GM19043 (cell line): ENCODE measurements at regions not wholly inside any gene's neighbourhood (a gene's known extent, or its start where the extent isn't known, plus 50 kb on each side); places are given as distances from the start of the nearest gene placed in this dataset.
"Not testable (repeated sequence)": the region's sequence is repeated elsewhere in the genome, so short reads cannot be mapped to it uniquely, and the experiment has no call there.

Source experiments
- ATAC-seq: cut with Tn5 transposase; IDR thresholded peaks from one replicate; pipeline ENCODE4 v1.9.1; 2021; ENCODE audit warnings: low read depth; ENCODE audit not compliant: unreplicated experiment

DNA sequence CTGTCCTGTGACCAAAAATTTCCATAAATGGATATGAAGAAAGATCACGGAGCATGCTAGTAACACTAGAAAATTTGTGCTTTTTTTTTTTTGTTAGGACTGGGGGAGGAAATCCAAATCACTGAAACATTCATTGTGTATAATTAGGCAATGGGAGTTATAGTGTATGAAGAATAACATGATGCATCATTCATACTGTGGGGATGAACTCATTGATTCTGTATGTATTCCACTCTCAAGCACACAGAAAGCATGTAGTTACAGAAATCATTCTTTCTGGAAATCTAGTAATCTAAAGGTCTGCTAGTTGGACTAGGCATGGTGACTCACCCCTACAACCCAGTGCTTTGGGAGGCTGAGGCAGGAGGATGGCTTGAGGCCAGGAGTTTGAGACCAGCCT is 749.7 kb downstream of the DIAPH3 start:
- ATAC-seq = no peak

DNA sequence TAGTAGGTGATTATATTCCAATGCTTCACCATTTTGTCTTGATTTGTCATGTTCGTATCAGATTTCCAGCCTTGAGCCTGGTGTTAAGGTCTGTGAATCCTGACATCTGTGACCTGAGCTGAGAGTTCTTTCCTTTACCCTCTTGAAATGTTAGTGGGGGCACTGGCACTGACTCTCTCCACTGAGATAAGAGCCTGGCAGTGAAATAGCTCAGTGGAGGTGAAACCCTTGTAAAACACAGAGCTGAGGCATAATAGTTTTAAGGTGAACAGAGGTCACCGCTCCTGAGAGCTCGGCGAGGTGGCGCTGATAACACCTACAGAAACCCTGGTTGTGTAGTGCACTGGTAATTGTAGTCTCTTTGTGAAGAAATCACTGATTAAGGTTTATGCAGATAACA is 748.2 kb downstream of the DIAPH3 start:
- no peak for ATAC-seq

DNA sequence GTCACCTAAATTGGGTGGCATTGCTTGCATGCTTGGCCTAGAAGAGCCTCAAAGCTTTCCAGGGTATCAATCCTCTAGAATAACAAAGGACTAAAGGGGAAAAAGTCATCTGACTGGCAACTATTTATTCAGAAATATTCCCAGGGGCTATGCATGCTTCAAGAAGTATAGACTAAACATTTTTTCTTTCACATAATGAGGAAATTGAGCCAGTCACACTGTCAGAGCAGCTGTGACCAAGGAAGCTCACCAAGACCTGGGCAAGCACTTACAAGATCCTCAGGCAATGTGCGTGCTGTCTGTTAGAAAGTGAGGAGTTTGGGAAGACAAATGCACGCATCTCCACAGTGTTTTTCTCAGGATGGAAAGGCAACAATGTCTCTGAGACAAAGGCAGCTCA is 747.2 kb downstream of the DIAPH3 start:
- ATAC-seq = no peak

- no peak for ATAC-seq
Measured at GRCh38 chr13:59422646-59423045, 741.1 kb downstream of the DIAPH3 start.

GRCh38 chr13:59423708-59424340 is 739.9 kb downstream of the DIAPH3 start:
- no peak for ATAC-seq

DNA sequence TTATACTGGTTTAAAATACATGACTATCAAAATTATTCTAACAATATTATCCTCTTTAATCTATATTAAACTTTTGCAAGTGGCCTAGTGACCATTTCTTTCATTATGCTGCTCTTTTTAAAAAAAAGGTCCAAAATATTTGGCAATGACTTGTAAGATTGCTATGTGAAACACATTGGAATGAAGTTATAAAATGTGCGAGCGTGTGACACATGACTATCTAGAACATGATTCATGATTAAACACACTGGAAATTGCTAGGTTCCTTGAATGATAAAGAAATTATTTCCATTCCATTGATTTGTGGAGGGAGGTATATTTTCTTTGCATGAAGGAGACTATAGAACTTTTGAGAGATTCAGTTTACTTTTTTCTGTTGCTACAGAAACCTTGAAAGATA is 739.1 kb downstream of the DIAPH3 start:
- no peak for ATAC-seq

GRCh38 chr13:59425211-59425741 is 738.5 kb downstream of the DIAPH3 start:
- no peak for ATAC-seq

GRCh38 chr13:59435024-59435423 is 728.7 kb downstream of the DIAPH3 start:
- no peak for ATAC-seq

DNA sequence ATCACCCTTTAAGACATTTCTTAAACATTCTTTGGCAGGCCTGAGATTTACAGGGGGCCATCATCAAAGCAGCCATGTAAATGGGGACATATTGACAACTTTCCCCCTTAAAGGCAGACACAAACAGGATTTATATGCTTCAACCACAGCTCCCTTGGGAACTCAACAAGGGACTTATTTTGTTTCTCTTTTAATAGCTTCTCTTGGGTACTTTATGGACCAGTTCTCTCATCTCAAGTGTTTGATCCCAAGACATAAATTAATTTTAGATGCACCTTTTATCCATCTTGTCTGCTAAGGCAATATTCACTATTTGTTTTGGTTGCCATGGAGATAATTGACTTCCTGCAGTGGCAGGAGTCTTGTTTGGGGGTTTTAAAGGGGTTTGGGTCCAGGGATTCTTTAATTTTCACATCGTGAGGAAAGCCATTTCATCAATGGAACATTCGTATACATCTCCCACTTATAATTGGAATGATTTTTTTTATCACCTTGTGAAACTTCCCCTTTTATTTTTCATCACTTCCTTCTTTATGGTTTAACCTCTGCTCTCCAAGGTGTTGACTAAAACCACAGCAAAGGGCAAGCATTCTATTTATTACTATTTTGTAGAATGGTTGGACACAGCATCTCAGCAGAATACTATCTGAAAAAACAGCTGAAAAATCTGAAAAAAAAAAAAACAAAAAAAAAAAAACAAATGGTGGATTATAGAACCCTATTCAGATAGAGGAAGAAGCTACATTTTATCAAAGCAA is 726.0 kb downstream of the DIAPH3 start:
- no peak for ATAC-seq

- ATAC-seq = no peak
Measured at GRCh38 chr13:59439776-59440428, 723.8 kb downstream of the DIAPH3 start.

DNA sequence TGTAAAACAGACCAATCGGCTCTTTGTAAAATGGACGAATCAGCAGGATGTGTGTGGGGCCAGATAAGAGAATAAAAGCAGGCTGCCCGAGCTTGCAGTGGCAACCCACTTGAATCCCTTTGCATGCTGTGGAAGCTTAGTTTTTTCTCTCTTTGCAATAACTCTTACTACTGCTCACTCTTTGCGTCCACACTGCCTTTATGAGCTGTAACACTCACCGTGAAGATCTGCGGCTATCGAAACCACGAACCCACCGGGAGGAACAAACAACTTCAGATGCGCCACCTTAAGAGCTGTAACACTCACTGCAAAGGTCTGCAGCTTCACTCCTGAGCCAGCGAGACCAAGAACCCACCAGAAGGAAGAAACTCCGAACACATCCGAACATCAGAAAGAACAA is 722.7 kb downstream of the DIAPH3 start:
- ATAC-seq = not testable (repeated sequence)

DNA sequence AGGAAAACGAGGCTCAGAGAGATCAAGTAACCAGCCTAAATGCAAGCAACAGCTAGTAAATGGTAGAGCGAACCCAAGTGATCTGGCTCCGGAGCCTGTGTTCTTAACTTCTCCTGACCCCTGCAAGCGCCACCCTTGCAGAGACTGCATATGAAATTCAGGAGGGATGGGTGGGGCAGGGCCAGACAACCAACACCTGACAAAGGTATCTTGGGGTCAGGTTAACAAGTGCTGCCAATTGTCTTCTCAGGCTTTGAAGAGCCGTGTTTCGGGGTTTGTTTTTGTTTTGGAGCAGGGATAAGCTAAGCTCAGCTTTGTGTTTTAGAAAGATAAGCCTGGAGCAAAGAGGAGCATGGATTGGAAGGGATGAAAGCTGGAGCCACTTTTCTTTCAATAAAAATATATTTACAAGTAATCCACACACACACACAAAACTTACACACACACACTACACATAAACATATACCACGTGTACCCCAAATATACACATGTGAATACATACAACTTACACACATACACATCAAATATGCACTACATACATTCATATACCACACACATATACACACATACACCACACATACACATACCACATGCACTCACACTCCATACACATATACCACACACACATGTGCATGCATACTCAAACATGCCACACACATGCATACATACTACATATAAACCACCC is 722.0 kb downstream of the DIAPH3 start:
- no peak for ATAC-seq

- no peak for ATAC-seq
Measured at GRCh38 chr13:59442461-59442860, 721.3 kb downstream of the DIAPH3 start.

DNA sequence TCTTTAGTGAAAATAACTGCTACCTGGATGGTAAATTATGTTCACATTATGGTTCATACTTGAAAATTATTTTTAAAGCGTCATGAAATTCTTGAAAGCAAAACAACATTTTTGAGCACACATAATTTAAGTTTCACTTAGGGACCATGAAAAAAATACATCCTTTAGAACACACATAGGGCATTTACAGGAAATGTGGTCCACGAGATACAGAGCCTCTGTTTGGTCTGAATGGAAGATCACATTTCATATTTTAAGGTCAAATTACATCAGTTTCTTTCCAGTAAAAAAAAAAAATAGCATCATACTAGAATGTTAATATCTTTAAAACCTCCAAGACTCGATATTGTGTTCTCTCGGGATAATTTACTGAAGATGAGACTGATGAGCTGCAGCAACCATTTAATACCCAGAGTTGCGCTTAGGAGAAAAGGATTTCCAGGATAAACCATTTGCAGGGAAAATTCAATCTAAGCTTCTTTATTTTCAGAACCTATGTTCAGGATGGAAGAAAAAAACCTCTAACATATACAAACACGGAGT is 720.7 kb downstream of the DIAPH3 start:
- no peak for ATAC-seq

- no peak for ATAC-seq
Measured at GRCh38 chr13:59444210-59444857, 719.4 kb downstream of the DIAPH3 start.

DNA sequence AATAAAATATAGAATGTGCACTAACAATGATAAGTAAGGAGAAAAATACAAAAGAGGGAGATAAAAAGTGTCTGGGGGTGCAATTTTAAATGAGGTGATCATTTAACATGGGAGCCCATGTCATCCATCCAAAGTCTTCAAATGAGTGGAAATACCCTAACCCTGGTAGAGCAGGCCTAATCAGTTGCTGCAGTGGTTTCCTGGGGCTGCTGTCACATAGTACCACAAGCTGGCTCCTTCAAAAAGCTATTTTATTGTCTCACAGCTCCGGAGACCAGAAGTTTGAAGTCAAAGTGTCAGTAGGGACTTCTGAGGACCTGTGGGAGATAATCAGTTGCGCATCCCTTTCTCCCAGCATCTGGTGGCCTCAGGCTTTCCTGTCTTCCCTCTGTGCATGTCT is 717.9 kb downstream of the DIAPH3 start:
- ATAC-seq = no peak

GRCh38 chr13:59446391-59446790 is 717.3 kb downstream of the DIAPH3 start:
- ATAC-seq = no peak

DNA sequence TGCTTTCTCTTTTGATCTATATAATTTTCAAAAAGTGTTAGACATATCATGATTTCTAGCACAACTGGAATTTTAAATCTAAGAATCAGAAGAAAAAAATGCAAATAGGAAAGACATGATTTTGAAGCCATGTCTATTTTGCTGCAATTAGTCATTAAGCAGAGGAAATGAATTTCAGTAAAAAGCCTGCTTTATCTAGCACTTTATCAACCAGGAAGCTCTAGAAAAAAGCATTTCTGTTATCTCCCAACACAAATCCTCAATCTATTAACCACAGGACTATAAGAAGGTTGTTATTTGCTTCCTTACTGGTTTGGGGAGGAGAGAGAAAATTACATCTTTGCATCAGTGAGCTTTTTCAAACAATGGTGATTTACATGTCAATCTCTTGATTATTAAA is 716.7 kb downstream of the DIAPH3 start:
- ATAC-seq = no peak

DNA sequence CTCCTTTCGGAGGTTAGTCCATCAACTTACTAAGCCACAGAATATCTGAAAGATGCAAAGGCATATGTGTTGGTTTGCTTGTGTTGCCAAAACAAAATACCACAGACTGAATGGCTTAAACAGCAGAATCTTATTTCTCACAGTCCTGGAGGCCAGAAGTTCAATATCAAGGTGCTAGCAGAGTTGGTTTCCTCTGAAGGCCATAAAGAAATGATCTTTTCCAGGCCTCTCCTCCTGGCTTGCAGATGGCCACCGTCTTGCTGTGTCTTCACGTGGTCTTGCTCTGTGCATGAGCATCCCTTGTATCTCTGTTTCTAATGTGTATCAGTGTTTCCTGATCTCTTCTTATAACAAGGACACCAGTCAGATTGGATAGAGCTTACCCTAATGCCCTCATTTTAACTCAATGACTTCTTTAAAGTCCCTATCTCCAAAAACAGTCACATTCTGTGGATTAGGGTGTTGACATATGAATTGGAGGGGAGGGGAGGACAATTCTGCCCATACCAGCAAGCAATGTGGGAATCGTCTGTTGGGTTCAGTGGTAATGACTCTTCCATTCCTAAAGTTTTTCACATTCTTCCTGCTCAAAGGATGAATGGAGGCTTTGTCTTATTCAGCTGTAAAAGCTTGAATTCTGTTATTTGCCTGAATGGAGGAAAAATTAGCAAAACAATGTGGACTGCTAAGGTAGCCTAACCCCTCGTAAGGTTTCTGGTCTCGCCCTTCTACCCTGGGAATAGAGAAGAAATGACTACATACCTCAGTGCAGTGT is 715.7 kb downstream of the DIAPH3 start:
- ATAC-seq = no peak

- ATAC-seq = no peak
Measured at GRCh38 chr13:59449750-59450149, 714.0 kb downstream of the DIAPH3 start.
